ENCODE measurements at regions not wholly inside any gene's neighbourhood (a gene's known extent, or its start where the extent isn't known, plus 50 kb on each side); places are given as distances from the start of the nearest gene placed in this dataset.

DNA sequence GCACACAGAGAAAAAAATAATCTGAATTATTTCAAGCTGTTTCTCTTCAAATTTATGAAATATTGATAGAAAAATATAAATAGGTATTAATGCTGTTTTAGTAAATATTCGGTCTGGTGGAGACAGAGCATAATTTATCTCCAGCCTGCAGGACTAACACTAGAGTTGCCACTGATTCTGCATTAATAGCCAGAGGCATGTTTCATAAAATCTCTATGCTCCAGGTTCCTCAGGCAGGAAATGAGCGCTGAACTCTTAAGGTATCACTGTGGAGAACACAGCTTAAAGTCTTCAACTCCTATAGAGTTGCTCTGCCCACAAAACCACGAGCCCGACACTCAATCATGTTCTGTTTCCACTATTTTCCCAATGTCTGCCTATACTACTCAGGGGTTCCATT lies 470.0 kb upstream of the TMPO start:
- H3K9me3 ChIP-seq (replicated peaks) = no peaks in the 10 kb centered on the region
- DNase-seq = no peak
- H3K36me3 ChIP-seq = no peaks in the 10 kb centered on the region
- H3K27ac ChIP-seq = no peak overlapping the region
- no peak overlapping the region for H3K4me3 ChIP-seq
- H3K27me3 ChIP-seq = no peaks in the 10 kb centered on the region
- no peaks in the 10 kb centered on the region for H3K4me1 ChIP-seq

- no peaks in the 10 kb centered on the region for H3K27me3 ChIP-seq
- no peaks in the 10 kb centered on the region for H3K9me3 ChIP-seq (replicated peaks)
- H3K27ac ChIP-seq = no peak overlapping the region
- no peak for DNase-seq
- H3K4me1 ChIP-seq = no peaks in the 10 kb centered on the region
- no peak overlapping the region for H3K4me3 ChIP-seq
- no peaks in the 10 kb centered on the region for H3K36me3 ChIP-seq
Observed at GRCh38 chr12:98048326-98048725, 467.1 kb upstream of the TMPO start.

DNA sequence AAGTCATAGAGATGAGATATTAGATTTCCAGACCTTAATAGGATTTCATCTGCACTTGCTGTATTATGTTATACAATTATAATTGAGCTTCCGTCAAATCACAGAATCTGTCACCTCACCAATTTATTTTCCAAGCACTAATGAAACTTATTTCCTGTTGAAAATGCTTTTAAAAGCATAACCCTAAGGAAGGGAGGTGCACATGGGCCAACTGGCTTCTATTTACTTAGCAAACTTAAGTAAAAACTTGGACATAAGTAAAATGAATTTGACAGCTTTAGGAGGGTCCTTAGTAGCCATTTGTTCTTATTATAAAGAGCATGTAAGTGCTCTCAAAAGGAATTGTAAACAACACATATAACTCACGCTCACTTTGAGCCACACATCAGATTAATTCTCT lies 462.2 kb upstream of the TMPO start:
- Histone ChIP-seq H3K4me1 (no peaks in the 10 kb centered on the region), H3K27ac (no peak overlapping the region), H3K9me3 (replicated peaks) (no peaks in the 10 kb centered on the region), H3K36me3 (no peaks in the 10 kb centered on the region), H3K4me3 (no peak overlapping the region), H3K27me3 (no peaks in the 10 kb centered on the region)
- DNase-seq = no peak

DNA sequence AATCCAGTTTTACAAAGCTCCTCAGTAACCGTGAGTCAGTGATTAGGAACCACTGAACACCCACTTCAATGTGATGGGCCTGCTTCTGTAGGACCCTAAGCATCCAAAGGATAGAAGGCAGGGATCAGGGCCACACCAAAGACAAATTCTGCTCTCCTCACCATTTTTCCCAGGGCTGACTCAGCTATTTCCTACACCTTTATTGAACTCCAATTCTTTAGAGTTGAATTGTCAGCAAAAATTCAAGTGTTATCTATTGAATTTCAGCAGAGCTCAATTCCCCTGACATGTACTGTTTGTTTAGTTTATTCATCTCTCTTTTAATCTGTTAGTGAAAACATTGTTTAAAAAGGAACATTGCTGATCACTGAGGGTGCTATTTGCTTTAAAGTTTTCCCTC lies 457.7 kb upstream of the TMPO start:
- DNase-seq = no peak
- Histone ChIP-seq H3K36me3 (no peaks in the 10 kb centered on the region), H3K27ac (no peak overlapping the region), H3K4me1 (no peaks in the 10 kb centered on the region), H3K27me3 (no peaks in the 10 kb centered on the region), H3K9me3 (replicated peaks) (no peaks in the 10 kb centered on the region), H3K4me3 (no peak overlapping the region)

DNA sequence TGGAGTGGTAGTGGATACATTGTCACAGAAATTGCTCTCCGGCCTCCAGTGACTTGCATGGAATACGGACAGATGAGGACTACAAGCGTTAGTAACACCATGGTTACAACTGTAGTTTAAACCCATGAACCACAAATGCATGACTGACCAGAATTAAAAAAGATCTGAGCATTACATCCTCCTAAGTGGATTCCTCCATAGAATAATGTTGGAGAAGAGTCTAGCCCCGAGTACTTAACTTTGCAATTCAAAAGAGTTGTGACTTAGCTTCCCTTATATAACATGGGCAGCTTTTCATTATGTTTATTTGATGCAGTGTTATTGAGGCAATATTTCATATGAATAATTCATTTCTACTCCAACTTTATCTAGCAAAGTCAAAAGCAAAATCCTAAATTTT lies 457.2 kb upstream of the TMPO start:
- Histone ChIP-seq H3K27me3 (no peaks in the 10 kb centered on the region), H3K4me3 (no peak overlapping the region), H3K4me1 (no peaks in the 10 kb centered on the region), H3K36me3 (no peaks in the 10 kb centered on the region), H3K9me3 (replicated peaks) (no peaks in the 10 kb centered on the region), H3K27ac (no peak overlapping the region)
- DNase-seq = no peak

GRCh38 chr12:98058838-98059237 lies 456.6 kb upstream of the TMPO start:
- H3K9me3 ChIP-seq (replicated peaks) = no peaks in the 10 kb centered on the region
- H3K27me3 ChIP-seq = no peaks in the 10 kb centered on the region
- H3K27ac ChIP-seq = no peak overlapping the region
- H3K4me3 ChIP-seq = no peak overlapping the region
- no peaks in the 10 kb centered on the region for H3K36me3 ChIP-seq
- DNase-seq = no peak
- no peaks in the 10 kb centered on the region for H3K4me1 ChIP-seq

- H3K36me3 ChIP-seq = no peaks in the 10 kb centered on the region
- no peaks in the 10 kb centered on the region for H3K4me1 ChIP-seq
- H3K4me3 ChIP-seq = no peak overlapping the region
- no peak overlapping the region for H3K27ac ChIP-seq
- H3K27me3 ChIP-seq = no peaks in the 10 kb centered on the region
- DNase-seq = no peak
- no peaks in the 10 kb centered on the region for H3K9me3 ChIP-seq (replicated peaks)
Observed at GRCh38 chr12:98059659-98060343, 455.6 kb upstream of the TMPO start.

DNA sequence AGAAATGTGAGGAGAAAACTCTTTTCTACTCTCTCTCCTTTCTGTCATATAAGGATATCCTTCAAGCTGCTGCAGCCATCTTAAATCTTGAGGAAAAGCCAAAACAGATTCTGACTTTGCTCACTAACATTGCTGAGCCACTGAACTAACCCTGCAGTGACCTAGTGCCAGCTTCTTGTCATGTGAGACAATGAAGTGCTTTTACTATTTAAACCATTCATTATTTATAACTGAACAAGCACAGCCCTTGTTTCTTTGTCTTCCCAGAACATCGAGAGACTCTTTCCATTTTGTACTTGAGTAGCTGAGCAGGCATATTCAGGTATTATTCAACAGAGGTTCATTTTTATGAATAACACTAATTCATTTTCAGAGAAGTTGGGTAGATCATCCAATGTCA lies 455.0 kb upstream of the TMPO start:
- H3K9me3 ChIP-seq (replicated peaks) = no peaks in the 10 kb centered on the region
- H3K4me3 ChIP-seq = no peak overlapping the region
- H3K27ac ChIP-seq = no peak overlapping the region
- no peaks in the 10 kb centered on the region for H3K36me3 ChIP-seq
- DNase-seq = no peak
- no peaks in the 10 kb centered on the region for H3K27me3 ChIP-seq
- no peaks in the 10 kb centered on the region for H3K4me1 ChIP-seq

- H3K4me1 ChIP-seq = no peaks in the 10 kb centered on the region
- H3K36me3 ChIP-seq = no peaks in the 10 kb centered on the region
- H3K4me3 ChIP-seq = no peak overlapping the region
- H3K27ac ChIP-seq = no peak overlapping the region
- no peak for DNase-seq
- no peaks in the 10 kb centered on the region for H3K9me3 ChIP-seq (replicated peaks)
- no peaks in the 10 kb centered on the region for H3K27me3 ChIP-seq
Observed at GRCh38 chr12:98062464-98063245, 452.7 kb upstream of the TMPO start.

DNA sequence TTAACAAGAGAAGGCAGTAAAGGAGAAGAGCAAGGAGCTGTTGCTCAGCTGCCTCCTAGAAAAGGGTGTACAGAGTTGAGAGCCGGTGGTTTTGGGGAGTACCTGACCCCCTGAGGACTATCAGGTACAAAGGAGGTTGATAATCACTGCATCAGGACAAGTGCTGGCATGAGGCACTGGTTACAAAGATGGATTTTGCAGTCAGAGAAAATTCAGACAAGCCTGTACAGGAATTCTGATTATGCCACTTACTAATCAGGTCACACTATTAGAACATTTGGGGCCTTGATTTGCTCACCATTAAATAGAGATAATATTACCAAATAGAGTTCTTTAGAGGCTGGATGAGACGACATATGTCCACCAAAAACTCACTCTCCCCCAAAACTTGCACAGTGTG lies 450.9 kb upstream of the TMPO start:
- H3K36me3 ChIP-seq = no peaks in the 10 kb centered on the region
- no peak for DNase-seq

GRCh38 chr12:98067795-98068194 lies 447.6 kb upstream of the TMPO start:
- Histone ChIP-seq H3K27ac (no peak overlapping the region), H3K9me3 (replicated peaks) (no peaks in the 10 kb centered on the region), H3K4me1 (no peaks in the 10 kb centered on the region), H3K27me3 (no peaks in the 10 kb centered on the region), H3K4me3 (no peak overlapping the region), H3K36me3 (no peaks in the 10 kb centered on the region)
- no peak for DNase-seq

More for the DNA sequence above, 450.9 kb upstream of the TMPO start:
- no peaks in the 10 kb centered on the region for H3K27me3 ChIP-seq
- H3K4me3 ChIP-seq = no peak overlapping the region
- no peak overlapping the region for H3K27ac ChIP-seq
- H3K4me1 ChIP-seq = no peaks in the 10 kb centered on the region
- H3K9me3 ChIP-seq (replicated peaks) = no peaks in the 10 kb centered on the region

DNA sequence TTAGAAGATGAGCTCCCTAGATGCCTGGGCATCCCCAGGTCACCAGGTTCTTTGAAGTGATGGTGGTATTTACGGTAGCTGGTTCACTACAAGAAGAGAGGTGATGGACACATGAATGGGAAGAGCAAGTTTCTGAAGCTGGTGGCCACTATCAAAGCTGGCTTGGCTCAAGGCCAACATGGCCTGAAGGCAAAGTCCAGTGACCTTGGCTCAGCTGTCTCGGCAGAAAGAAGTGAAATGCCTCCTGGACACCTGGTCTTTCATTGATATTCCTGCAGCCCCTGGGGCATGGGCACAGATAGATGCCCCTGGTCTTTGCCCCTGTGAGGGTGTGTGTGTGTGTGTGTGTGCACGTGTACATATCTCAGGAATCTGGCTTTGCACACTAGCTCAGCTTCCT lies 441.8 kb upstream of the TMPO start:
- H3K36me3 ChIP-seq = no peaks in the 10 kb centered on the region
- no peaks in the 10 kb centered on the region for H3K27me3 ChIP-seq
- DNase-seq = no peak
- H3K9me3 ChIP-seq (replicated peaks) = no peaks in the 10 kb centered on the region
- no peak overlapping the region for H3K27ac ChIP-seq
- H3K4me1 ChIP-seq = no peaks in the 10 kb centered on the region
- no peak overlapping the region for H3K4me3 ChIP-seq

DNA sequence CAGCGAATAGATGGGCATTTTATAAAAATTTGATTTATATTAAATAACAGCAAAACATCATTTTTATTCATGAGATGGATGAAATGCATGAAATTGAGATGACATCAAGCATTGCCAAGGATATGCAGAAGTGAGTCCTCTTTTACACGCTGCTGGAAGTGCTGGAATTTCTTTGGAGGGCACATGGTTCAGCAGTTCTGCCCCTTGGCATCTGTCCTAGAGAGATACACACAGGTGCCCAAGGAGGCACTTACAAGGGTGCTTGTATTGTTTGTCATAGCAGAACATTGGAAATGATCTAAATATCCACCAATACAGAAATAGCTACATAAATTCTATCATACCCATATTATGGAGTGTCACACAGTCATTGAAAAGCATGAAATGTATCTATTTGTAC lies 441.1 kb upstream of the TMPO start:
- no peak overlapping the region for H3K4me3 ChIP-seq
- H3K4me1 ChIP-seq = no peaks in the 10 kb centered on the region
- H3K9me3 ChIP-seq (replicated peaks) = no peaks in the 10 kb centered on the region
- no peak overlapping the region for H3K27ac ChIP-seq
- H3K36me3 ChIP-seq = no peaks in the 10 kb centered on the region
- H3K27me3 ChIP-seq = no peaks in the 10 kb centered on the region
- DNase-seq = no peak

- H3K27ac ChIP-seq = no peak overlapping the region
Observed at GRCh38 chr12:98084391-98084790, 431.0 kb upstream of the TMPO start.

GRCh38 chr12:98085046-98085755 lies 430.2 kb upstream of the TMPO start:
- no peaks in the 10 kb centered on the region for H3K4me1 ChIP-seq
- H3K4me3 ChIP-seq = no peak overlapping the region
- no peak overlapping the region for H3K27ac ChIP-seq
- H3K27me3 ChIP-seq = no peaks in the 10 kb centered on the region
- H3K9me3 ChIP-seq (replicated peaks) = no peaks in the 10 kb centered on the region
- no peaks in the 10 kb centered on the region for H3K36me3 ChIP-seq
- no peak for DNase-seq

More at GRCh38 chr12:98084391-98084790, 431.0 kb upstream of the TMPO start:
- no peak for DNase-seq
- H3K4me3 ChIP-seq = no peak overlapping the region
- no peaks in the 10 kb centered on the region for H3K4me1 ChIP-seq
- no peaks in the 10 kb centered on the region for H3K9me3 ChIP-seq (replicated peaks)
- H3K27me3 ChIP-seq = no peaks in the 10 kb centered on the region
- H3K36me3 ChIP-seq = no peaks in the 10 kb centered on the region
